PC-9 (cell line): ENCODE measurements at regions not wholly inside any gene's neighbourhood (a gene's known extent, or its start where the extent isn't known, plus 50 kb on each side); places are given as distances from the start of the nearest gene placed in this dataset.

Source experiments
- BruUV-seq: library from RNA; stranded (reverse); fragments of 400-500 nt; replicated peaks from 2 replicates; lab custom pipeline; 2021; lab: Mats Ljungman, UMichigan
- CTCF ChIA-PET: fragments of 300-600 bp; sonication (Branson Sonifier 250); formaldehyde crosslinking; loops from one replicate; lab custom pipeline; 2022; ENCODE audit warnings: antibody characterized with exemption; lab: Charles Lee
- POLR2A ChIA-PET: fragments of 300-600 bp; sonication (Branson Sonifier 250); formaldehyde crosslinking; loops from one replicate; lab custom pipeline; 2022; ENCODE audit warnings: antibody characterized with exemption; ENCODE audit not compliant: unreplicated experiment; lab: Charles Lee
- DNase-seq, 2 experiments: peaks; one replicate each; pipeline versions ENCODE4 v3.0.0 to v3.0.0-alpha.2; 2015 to 2022; ENCODE audit warnings: mixed read lengths in 1 of 2
- H2AFZ ChIP-seq: fragments of 200-600 bp; sonication (generic); 2 replicates; pipeline ENCODE4 v1.8.1; 2017; ENCODE audit warnings: antibody characterized with exemption
- H3F3A ChIP-seq: fragments of 200-600 bp; sonication (generic); 2 replicates; pipeline ENCODE4 v1.8.1; 2017; ENCODE audit warnings: antibody characterized with exemption, mild to moderate bottlenecking, low read depth; ENCODE audit not compliant: insufficient read depth
- H3K27ac ChIP-seq: fragments of 200-600 bp; sonication (generic); 2 replicates; pipeline ENCODE4 v1.6.1; 2016; ENCODE audit warnings: mixed run types
- H3K27me3 ChIP-seq: fragments of 200-600 bp; sonication (generic); 2 replicates; pipeline ENCODE4 v1.6.1; 2016; ENCODE audit warnings: low read depth, mixed run types; ENCODE audit not compliant: insufficient read depth
- H3K36me3 ChIP-seq: fragments of 200-600 bp; sonication (generic); 2 replicates; pipeline ENCODE4 v1.6.1; 2016; ENCODE audit warnings: low read depth, mixed run types
- H3K4me1 ChIP-seq: fragments of 200-600 bp; sonication (generic); replicated peaks from 2 replicates; pipeline ENCODE4 v1.6.1; 2016; ENCODE audit warnings: mixed run types; ENCODE audit not compliant: insufficient read depth
- H3K4me2 ChIP-seq: fragments of 200-600 bp; sonication (generic); 2 replicates; pipeline ENCODE4 v1.6.1; 2017; ENCODE audit warnings: mixed run types
- H3K4me3 ChIP-seq: fragments of 200-600 bp; sonication (generic); 2 replicates; pipeline ENCODE4 v1.6.1; 2016; ENCODE audit warnings: mixed run types
- H3K79me2 ChIP-seq: fragments of 200-600 bp; sonication (generic); 2 replicates; pipeline ENCODE4 v1.6.1; 2017; ENCODE audit warnings: low read depth, mixed run types
- H3K9me2 ChIP-seq: fragments of 200-600 bp; sonication (generic); 2 replicates; pipeline ENCODE4 v1.8.1; 2017; ENCODE audit warnings: mild to moderate bottlenecking; ENCODE audit not compliant: insufficient read depth
- H3K9me3 ChIP-seq: fragments of 200-600 bp; sonication (generic); 2 replicates; pipeline ENCODE4 v1.8.1; 2016; ENCODE audit warnings: low read depth; ENCODE audit not compliant: insufficient read depth
- H4K20me1 ChIP-seq: fragments of 200-600 bp; sonication (generic); 2 replicates; pipeline ENCODE4 v1.8.1; 2017; ENCODE audit not compliant: insufficient read depth
- EZH2 ChIP-seq: fragments of 200-600 bp; sonication (generic); IDR thresholded peaks from 2 replicates; pipeline ENCODE4 v1.8.0; 2017; ENCODE audit warnings: antibody characterized with exemption, low read depth
- intact Hi-C: fragments of 100-400 bp; cut with micrococcal nuclease; formaldehyde crosslinking; loops from one replicate; pipeline ENCODE4 v1.10.0; 2022; ENCODE audit not compliant: unreplicated experiment
- TF ChIP-seq, protein P1 (sequence below): fragments of 200-600 bp; sonication (generic); conservative IDR thresholded peaks from 2 replicates; pipeline ENCODE4 v1.6.1; 2017; ENCODE audit warnings: mixed run types, antibody characterized with exemption, mild to moderate bottlenecking, moderate library complexity

DNA sequence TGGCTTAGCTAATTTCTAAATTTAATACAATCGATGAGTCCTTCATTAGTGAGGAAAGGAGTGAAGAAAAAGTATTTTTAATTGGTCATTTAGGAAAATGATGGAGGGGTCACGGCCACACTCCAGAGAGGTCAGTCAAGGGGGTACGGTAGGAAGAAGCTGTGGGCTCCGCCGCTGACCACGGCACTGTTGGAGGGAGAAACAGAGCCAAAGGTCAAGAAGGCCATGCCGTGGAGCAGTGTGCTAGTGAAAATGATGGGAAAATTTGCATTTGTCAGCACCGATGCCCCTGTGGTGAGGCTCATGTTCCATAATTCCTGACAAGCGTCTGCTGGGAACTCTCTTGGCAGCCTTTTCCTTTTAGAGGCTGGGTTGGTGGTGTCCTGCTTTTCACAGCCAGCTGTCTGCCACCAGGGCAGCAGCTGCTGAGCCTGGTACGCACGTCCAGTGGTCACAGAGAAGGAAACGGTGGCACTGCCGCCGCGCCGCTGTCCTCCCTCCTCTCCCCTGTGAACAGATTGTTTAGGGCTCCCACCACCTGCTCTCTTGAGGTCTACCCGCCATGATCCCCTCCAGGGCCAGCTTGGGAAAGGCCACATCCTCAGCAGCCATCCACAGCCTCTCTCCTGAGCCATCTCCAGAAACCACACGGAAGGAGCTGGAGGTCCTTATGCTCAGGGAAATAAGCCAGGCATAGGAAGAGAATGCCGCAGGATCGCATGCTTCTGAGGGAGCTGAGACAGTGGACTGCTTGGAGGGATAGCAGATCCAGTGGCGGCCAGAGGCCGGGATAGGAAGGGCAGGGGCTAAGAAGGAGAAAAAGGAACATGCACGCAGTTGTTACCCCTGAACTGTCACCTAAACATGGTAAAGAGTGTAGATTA is 263.7 kb upstream of the PPP2R2D start:
- no peaks in the 10 kb centered on the region for H3K9me2 ChIP-seq
- no peak overlapping the region for H3K4me2 ChIP-seq
- ChIA-PET CTCF (no interaction called here), POLR2A (no interaction called here)
- no peak overlapping the region for H2AFZ ChIP-seq
- H4K20me1 ChIP-seq, result no peaks in the 10 kb centered on the region
- intact Hi-C loops, result no loop called here
- no peak overlapping the region for H3K27ac ChIP-seq
- no peak overlapping the region for H3K4me3 ChIP-seq
- H3K27me3 ChIP-seq, result peaks cover 16% of the 10 kb centered on the region
- DNase-seq, result no peak
- no peaks in the 10 kb centered on the region for H3K36me3 ChIP-seq
- H3K9me3 ChIP-seq, result no peaks in the 10 kb centered on the region
- BruUV-seq, result no TSS peak
- H3K79me2 ChIP-seq, result no peaks in the 10 kb centered on the region
- TF ChIP-seq EZH2, result no peak
- TF ChIP-seq, protein P1, sequence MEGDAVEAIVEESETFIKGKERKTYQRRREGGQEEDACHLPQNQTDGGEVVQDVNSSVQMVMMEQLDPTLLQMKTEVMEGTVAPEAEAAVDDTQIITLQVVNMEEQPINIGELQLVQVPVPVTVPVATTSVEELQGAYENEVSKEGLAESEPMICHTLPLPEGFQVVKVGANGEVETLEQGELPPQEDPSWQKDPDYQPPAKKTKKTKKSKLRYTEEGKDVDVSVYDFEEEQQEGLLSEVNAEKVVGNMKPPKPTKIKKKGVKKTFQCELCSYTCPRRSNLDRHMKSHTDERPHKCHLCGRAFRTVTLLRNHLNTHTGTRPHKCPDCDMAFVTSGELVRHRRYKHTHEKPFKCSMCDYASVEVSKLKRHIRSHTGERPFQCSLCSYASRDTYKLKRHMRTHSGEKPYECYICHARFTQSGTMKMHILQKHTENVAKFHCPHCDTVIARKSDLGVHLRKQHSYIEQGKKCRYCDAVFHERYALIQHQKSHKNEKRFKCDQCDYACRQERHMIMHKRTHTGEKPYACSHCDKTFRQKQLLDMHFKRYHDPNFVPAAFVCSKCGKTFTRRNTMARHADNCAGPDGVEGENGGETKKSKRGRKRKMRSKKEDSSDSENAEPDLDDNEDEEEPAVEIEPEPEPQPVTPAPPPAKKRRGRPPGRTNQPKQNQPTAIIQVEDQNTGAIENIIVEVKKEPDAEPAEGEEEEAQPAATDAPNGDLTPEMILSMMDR, result no peak
- no peaks in the 10 kb centered on the region for H3F3A ChIP-seq
- H3K4me1 ChIP-seq, result no peaks in the 10 kb centered on the region

DNA sequence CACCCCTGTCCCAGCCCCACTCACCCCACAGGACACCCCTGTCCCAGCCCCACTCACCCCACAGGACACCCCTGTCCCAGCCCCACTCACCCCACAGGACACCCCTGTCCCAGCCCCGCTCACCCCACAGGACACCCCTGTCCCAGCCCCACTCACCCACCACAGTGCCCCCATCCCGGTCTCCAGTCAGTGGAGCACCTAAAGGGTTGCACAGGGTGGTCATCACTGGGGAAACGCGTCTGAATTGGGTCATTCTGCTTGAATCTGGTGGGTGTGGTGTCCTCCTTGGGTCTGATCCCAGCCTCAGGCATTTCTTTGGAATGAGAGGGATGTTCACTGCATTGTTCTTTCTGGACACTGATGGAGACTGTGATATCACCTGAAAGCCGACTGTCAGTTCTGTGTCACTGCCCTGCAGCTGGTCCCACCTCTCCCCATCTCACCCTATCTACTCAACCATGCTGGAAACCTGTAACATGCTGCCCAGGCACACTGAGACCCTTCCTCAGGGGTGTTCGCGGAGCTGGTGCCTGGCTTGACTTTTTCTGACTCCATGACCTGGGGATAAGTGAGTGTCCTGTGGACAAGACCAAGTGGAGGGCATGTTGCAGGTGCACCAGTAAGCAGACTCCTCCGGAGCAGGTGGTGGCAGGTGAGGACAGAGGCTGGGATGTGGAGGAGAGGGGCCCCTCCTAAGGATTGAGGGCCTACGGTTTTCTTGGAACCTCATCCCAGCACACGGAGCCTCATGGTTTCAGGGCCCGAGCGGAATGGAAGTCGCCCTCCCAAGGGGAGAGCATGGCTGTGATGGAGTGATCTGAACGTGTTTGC is 262.5 kb upstream of the PPP2R2D start:
- peaks cover 12% of the 10 kb centered on the region for H3K27me3 ChIP-seq
- H3K36me3 ChIP-seq, result no peaks in the 10 kb centered on the region
- H3K27ac ChIP-seq, result no peak overlapping the region
- H3K79me2 ChIP-seq, result no peaks in the 10 kb centered on the region
- no peaks in the 10 kb centered on the region for H3K4me1 ChIP-seq
- H3K9me3 ChIP-seq, result no peaks in the 10 kb centered on the region
- no peaks in the 10 kb centered on the region for H3K9me2 ChIP-seq
- no peak overlapping the region for H2AFZ ChIP-seq
- no peaks in the 10 kb centered on the region for H3F3A ChIP-seq
- no peak overlapping the region for H3K4me3 ChIP-seq
- ChIA-PET POLR2A (no interaction called here), CTCF (no interaction called here)
- TF ChIP-seq, protein P1, result no peak
- DNase-seq, result no peak
- BruUV-seq, result no TSS peak
- intact Hi-C loops, result no loop called here
- no peaks in the 10 kb centered on the region for H4K20me1 ChIP-seq
- no peak overlapping the region for H3K4me2 ChIP-seq

DNA sequence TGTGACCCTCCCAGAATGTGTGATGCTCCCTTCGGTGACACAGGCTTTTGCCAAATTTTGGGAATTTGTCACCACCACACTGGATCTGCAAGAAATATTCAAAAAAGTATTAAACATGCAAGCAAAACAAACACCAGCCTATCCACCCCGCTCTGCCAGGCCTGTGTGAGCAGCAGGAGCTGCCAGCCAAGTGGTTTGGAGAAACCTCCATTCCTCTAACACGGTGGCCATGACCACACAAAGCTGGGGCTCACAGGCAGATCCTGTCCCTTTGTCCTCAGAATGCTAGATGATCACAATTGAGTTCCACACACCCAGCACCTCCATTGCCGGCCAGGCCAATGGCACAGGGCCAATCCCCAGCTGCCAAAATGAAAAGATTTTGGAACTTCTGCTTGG is 261.9 kb upstream of the PPP2R2D start:
- intact Hi-C loops, result no loop called here
- ChIA-PET CTCF (no interaction called here), POLR2A (no interaction called here)
- Histone ChIP-seq H3K27ac (no peak overlapping the region), H3K9me2 (no peaks in the 10 kb centered on the region), H3K4me2 (no peak overlapping the region), H4K20me1 (no peaks in the 10 kb centered on the region), H2AFZ (no peak overlapping the region), H3K79me2 (no peaks in the 10 kb centered on the region), H3K4me1 (no peaks in the 10 kb centered on the region), H3F3A (no peaks in the 10 kb centered on the region), H3K27me3 (peaks cover 9% of the 10 kb centered on the region; the same call in 1 of the 2 replicates), H3K9me3 (no peaks in the 10 kb centered on the region), H3K36me3 (no peaks in the 10 kb centered on the region), H3K4me3 (no peak overlapping the region)
- DNase-seq, result no peak
- TF ChIP-seq, protein P1, result no peak
- no peak for TF ChIP-seq EZH2
- BruUV-seq, result no TSS peak
